Activated T-cell treated with anti-CD3 and anti-CD28 coated beads for 1 hour (primary cell): ENCODE measurements at regions not wholly inside any gene's neighbourhood (a gene's known extent, or its start where the extent isn't known, plus 50 kb on each side); places are given as distances from the start of the nearest gene placed in this dataset.

Source experiments
- DNase-seq: peaks from one replicate; pipeline ENCODE4 v3.0.0-alpha.2; 2020; ENCODE audit warnings: low read depth

- DNase-seq = no peak
Observed at GRCh38 chr3:18044971-18045880, 302.8 kb upstream of the TBC1D5 start.

GRCh38 chr3:18044191-18044590, 301.8 kb upstream of the TBC1D5 start:
- no peak for DNase-seq

- DNase-seq = no peak
Observed at GRCh38 chr3:18036450-18036815, 294.0 kb upstream of the TBC1D5 start.

GRCh38 chr3:18035641-18036449, 293.4 kb upstream of the TBC1D5 start:
- no peak for DNase-seq

GRCh38 chr3:18033581-18034108, 291.2 kb upstream of the TBC1D5 start:
- no peak for DNase-seq

GRCh38 chr3:18030371-18030870, 288.0 kb upstream of the TBC1D5 start:
- no peak for DNase-seq

GRCh38 chr3:18027161-18027939, 284.9 kb upstream of the TBC1D5 start:
- DNase-seq = no peak

GRCh38 chr3:18024715-18025114, 282.3 kb upstream of the TBC1D5 start:
- no peak for DNase-seq

- DNase-seq = no peak
Observed at GRCh38 chr3:18019161-18019495, 276.7 kb upstream of the TBC1D5 start.

GRCh38 chr3:18018491-18019160, 276.2 kb upstream of the TBC1D5 start:
- DNase-seq = no peak

GRCh38 chr3:18016366-18016765, 273.9 kb upstream of the TBC1D5 start:
- DNase-seq = no peak

- no peak for DNase-seq
Observed at GRCh38 chr3:18012933-18013332, 270.5 kb upstream of the TBC1D5 start.

- no peak for DNase-seq
Observed at GRCh38 chr3:18012436-18012835, 270.0 kb upstream of the TBC1D5 start.

- no peak for DNase-seq
Observed at GRCh38 chr3:18011387-18011786, 269.0 kb upstream of the TBC1D5 start.

GRCh38 chr3:18010001-18010400, 267.6 kb upstream of the TBC1D5 start:
- DNase-seq = no peak

GRCh38 chr3:18008706-18009368, 266.4 kb upstream of the TBC1D5 start:
- DNase-seq = no peak

- DNase-seq = no peak
Observed at GRCh38 chr3:18007980-18008379, 265.5 kb upstream of the TBC1D5 start.

- no peak for DNase-seq
Observed at GRCh38 chr3:17995769-17996168, 253.3 kb upstream of the TBC1D5 start.

- DNase-seq = no peak
Observed at GRCh38 chr3:17994167-17994566, 251.7 kb upstream of the TBC1D5 start.

- no peak for DNase-seq
Observed at GRCh38 chr3:17990390-17990789, 248.0 kb upstream of the TBC1D5 start.

GRCh38 chr3:17986348-17986816, 244.0 kb upstream of the TBC1D5 start:
- DNase-seq = no peak
